Activated gamma-delta T cell treated with Interleukin-2 at 50 U/mL for 16 hours (primary cell): ENCODE measurements at regions not wholly inside any gene's neighbourhood (a gene's known extent, or its start where the extent isn't known, plus 50 kb on each side); places are given as distances from the start of the nearest gene placed in this dataset.

Source experiments
- DNase-seq: peaks from one replicate; pipeline ENCODE4 v3.0.0-alpha.2; 2020

GRCh38 chr2:126831234-126832005 lies 67.3 kb upstream of the TEX51 start:
- DNase-seq: no peak

- DNase-seq: no peak
Observed at GRCh38 chr2:126832014-126832413, 66.7 kb upstream of the TEX51 start.

DNA sequence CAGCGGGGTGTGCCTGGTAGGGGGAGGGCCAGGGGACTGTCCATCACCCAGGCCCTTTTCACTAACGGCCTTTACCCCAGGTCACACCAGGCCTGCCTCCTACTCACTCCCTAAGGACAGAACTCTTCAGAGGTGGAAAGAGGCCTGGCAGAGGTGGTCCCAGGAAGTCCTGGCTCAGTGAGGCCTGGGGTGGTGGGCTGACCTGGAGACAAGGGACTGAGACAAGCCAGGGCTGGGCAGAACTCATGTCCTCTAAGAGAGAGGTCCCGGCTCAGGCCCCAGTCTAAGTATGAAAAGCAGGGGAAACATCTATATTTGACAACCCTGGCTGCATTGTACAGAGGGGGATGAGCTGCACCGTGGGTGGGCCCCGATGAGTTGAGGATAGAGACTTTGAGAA lies 65.9 kb upstream of the TEX51 start:
- no peak for DNase-seq

DNA sequence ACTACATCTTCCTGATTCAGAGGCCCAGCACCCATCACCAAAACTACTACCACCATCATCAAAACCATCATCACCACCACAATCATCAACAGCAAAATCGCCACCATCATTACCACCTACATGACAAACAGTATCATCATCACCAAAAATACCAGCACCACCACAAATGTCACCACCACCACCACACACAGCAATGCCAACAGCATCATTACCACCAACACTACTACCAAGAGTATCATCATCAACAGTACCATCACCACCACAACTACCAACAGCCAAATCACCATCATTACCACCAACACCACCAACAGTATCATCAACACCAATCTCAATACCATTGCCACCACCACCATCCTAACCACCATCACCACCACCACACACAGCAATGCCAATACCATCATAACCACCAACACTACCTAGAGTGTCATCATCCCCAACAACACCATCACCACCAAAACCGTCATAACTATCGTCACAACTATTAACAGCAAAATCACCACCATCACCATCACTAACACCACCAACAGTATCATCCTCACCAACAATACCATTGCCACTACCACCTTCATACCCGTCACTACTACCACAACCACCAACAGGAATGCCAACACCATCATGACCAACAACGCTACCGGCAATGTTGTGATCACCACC lies 64.6 kb upstream of the TEX51 start:
- no peak for DNase-seq

DNA sequence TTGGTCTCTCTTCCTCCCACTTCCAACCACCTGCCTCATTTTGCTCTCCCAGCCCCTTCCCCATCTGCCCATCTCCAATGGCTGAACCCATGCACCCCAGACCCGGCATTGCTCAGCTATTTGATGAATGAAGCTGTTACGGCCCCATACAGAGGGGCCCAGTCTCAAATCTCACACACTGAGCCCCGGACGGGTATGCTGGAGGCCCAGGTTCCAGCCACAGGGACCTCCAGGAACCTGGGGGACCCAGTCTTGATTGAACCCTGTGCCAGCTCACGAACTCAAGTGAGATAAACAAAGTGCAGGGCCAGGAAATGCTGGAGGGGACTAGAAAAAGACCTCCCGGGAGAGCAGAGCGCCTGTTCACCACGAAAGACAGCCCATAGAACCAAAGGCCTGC lies 63.4 kb upstream of the TEX51 start:
- DNase-seq: no peak

DNA sequence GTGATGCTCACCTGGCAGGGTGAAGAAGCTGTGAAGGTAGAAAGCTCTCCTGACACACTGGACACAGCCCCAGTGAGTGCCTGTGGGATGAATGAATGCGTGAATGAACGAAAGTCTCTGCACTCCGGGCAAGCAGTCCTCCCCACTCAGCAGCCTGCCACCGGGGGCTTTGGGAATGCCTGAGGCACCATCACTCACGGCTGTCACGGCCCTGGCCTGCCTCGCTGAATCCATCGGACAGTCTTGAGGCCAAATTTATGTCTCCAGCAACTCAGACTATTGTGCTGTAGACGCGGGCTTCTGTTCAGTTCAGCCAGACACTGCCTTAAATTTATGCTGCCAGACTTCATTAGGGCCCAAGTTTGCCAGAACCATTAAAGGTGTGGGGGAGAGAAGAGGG lies 62.9 kb upstream of the TEX51 start:
- no peak for DNase-seq

GRCh38 chr2:126836761-126837679 lies 61.7 kb upstream of the TEX51 start:
- no peak for DNase-seq

- no peak for DNase-seq
Observed at GRCh38 chr2:126837966-126838715, 60.5 kb upstream of the TEX51 start.

DNA sequence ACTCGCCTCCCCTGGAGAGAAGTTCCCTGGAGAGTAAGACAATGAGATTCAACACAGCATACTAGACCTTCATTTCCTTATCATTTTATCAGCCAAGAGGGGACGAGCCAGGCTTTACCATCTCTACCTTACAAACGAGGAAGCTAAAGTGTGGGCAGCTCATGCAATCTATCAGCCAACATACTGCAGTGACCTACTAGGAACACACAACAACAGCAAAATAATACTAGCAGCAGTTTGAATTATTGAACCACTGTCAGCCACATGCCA lies 60.0 kb upstream of the TEX51 start:
- DNase-seq: no peak

GRCh38 chr2:126839796-126840195 lies 58.9 kb upstream of the TEX51 start:
- no peak for DNase-seq

GRCh38 chr2:126843081-126843480 lies 55.6 kb upstream of the TEX51 start:
- DNase-seq: no peak

DNA sequence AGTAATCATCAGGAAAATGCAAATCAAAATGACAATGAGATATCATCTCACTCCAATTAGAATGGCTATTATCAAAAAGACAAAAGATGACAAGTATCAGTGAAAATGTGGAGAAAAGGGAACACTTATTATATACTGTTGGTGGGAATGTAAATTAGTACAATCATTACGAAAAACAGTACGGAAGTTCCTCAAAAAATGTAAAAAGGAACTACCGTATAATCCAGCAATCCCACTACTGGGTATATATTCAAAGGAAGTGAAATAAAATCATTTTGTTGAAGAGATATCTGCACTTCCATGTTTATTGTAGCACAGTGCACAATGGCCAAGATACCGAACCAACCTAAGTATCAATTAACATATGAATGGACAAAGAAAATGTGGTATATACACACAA lies 52.4 kb upstream of the TEX51 start:
- DNase-seq: no peak
